Suppressor macrophage treated with lipopolysaccharide for 4 hours (primary cell): ENCODE measurements at regions not wholly inside any gene's neighbourhood (a gene's known extent, or its start where the extent isn't known, plus 50 kb on each side); places are given as distances from the start of the nearest gene placed in this dataset.
"Not testable (repeated sequence)": the region's sequence is repeated elsewhere in the genome, so short reads cannot be mapped to it uniquely, and the experiment has no call there.

Experiments
- DNase-seq: peaks from one replicate; pipeline ENCODE4 v3.0.0-alpha.2; 2020

- no peak for DNase-seq
These were observed 459.4 kb upstream of the CBLB start for GRCh38 chr3:106328224-106328623.

GRCh38 chr3:106329521-106329920 lies 460.7 kb upstream of the CBLB start:
- no peak for DNase-seq

- DNase-seq: no peak
These were observed 462.8 kb upstream of the CBLB start for GRCh38 chr3:106331636-106332035.

GRCh38 chr3:106332129-106332528 lies 463.3 kb upstream of the CBLB start:
- no peak for DNase-seq

GRCh38 chr3:106332884-106333283 lies 464.1 kb upstream of the CBLB start:
- DNase-seq: no peak

- DNase-seq: no peak
These were observed 465.3 kb upstream of the CBLB start for GRCh38 chr3:106333911-106334618.

GRCh38 chr3:106336619-106337018 lies 467.8 kb upstream of the CBLB start:
- no peak for DNase-seq

- no peak for DNase-seq
These were observed 468.3 kb upstream of the CBLB start for GRCh38 chr3:106337116-106337515.

- no peak for DNase-seq
These were observed 469.9 kb upstream of the CBLB start for GRCh38 chr3:106338582-106339214.

- no peak for DNase-seq
These were observed 470.7 kb upstream of the CBLB start for GRCh38 chr3:106339551-106339950.

GRCh38 chr3:106341087-106341486 lies 472.3 kb upstream of the CBLB start:
- DNase-seq: no peak

GRCh38 chr3:106341586-106342162 lies 472.9 kb upstream of the CBLB start:
- no peak for DNase-seq

- no peak for DNase-seq
These were observed 473.6 kb upstream of the CBLB start for GRCh38 chr3:106342386-106342785.

- no peak for DNase-seq
These were observed 475.0 kb upstream of the CBLB start for GRCh38 chr3:106343811-106344210.

GRCh38 chr3:106345353-106346027 lies 476.7 kb upstream of the CBLB start:
- DNase-seq: no peak

- DNase-seq: no peak
These were observed 478.5 kb upstream of the CBLB start for GRCh38 chr3:106347350-106347749.

- no peak for DNase-seq
These were observed 479.4 kb upstream of the CBLB start for GRCh38 chr3:106348139-106348690.

GRCh38 chr3:106349191-106349881 lies 480.5 kb upstream of the CBLB start:
- DNase-seq: no peak

GRCh38 chr3:106355873-106356272 lies 487.1 kb upstream of the CBLB start:
- DNase-seq: no peak

- DNase-seq: no peak
These were observed 490.9 kb upstream of the CBLB start for GRCh38 chr3:106359692-106360091.

GRCh38 chr3:106360901-106361300 lies 492.1 kb upstream of the CBLB start:
- DNase-seq: not testable (repeated sequence)

- DNase-seq: no peak
These were observed 495.7 kb upstream of the CBLB start for GRCh38 chr3:106364477-106364876.
